ENCODE measurements at regions not wholly inside any gene's neighbourhood (a gene's known extent, or its start where the extent isn't known, plus 50 kb on each side); places are given as distances from the start of the nearest gene placed in this dataset.
"Not testable (repeated sequence)": the region's sequence is repeated elsewhere in the genome, so short reads cannot be mapped to it uniquely, and the experiment has no call there.

GRCh38 chr12:59446116-59446515, 149.7 kb upstream of the SLC16A7 start:
- no peak for TF ChIP-seq CTCF (IDR thresholded peaks at IDR 0.05)
- H3K27ac ChIP-seq: no peak overlapping the region
- no peak overlapping the region for H3K4me3 ChIP-seq
- no peak for DNase-seq (ENCODE audit: low spot score)

- Histone ChIP-seq H3K27ac (no peak overlapping the region), H3K4me3 (no peak overlapping the region)
- no peak for TF ChIP-seq CTCF (IDR thresholded peaks at IDR 0.05)
- no peak for DNase-seq (ENCODE audit: low spot score)
Measured at GRCh38 chr12:59444932-59445331, 150.9 kb upstream of the SLC16A7 start.

DNA sequence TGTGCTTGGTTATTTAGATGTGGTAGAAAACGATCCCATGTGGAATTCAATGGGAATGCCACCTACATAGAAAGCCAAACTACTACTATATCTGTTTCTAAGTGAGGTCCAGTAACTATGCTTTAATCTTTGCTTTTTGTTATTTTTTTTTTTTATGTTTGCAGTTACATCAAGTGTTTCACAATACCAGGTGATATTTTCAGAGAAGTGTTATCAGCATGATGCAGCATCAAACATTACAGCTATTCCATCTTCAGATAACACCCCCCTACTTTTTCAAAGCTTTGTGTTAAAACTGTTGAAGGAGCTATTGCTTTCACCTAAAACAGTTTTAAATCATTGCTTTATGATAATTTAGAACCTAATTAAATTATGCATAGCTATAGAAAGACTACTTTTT, 163.8 kb upstream of the SLC16A7 start:
- DNase-seq (ENCODE audit: low spot score): no peak
- Histone ChIP-seq H3K27ac (no peak overlapping the region), H3K4me3 (no peak overlapping the region)
- TF ChIP-seq CTCF (IDR thresholded peaks at IDR 0.05): no peak

- DNase-seq (ENCODE audit: low spot score): no peak
- H3K27ac ChIP-seq: no peak overlapping the region
- H3K4me3 ChIP-seq: no peak overlapping the region
- TF ChIP-seq CTCF (IDR thresholded peaks at IDR 0.05): no peak
Measured at GRCh38 chr12:59431266-59431665, 164.6 kb upstream of the SLC16A7 start.

- no peak for TF ChIP-seq CTCF (IDR thresholded peaks at IDR 0.05)
- H3K27ac ChIP-seq: no peak overlapping the region
- no peak overlapping the region for H3K4me3 ChIP-seq
- no peak for DNase-seq (ENCODE audit: low spot score)
Measured at GRCh38 chr12:59429766-59430165, 166.1 kb upstream of the SLC16A7 start.

DNA sequence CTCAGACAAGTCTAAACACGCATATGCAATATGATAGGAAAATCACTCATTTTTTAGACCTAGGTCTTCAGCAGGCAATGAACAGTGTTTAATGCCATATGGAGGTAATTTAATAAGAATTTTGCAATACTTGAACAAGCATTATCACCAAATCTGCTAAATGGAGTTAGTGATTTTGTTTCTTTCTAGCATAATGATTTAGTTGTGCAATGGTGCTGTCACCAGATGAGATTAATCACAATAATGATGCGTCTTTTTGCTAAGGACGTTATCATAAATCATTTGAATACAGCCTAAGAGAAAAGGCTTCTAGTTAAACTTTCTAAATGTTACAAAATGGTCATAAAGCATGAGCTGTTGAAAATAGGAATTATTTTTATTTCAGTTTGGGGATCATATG, 170.0 kb upstream of the SLC16A7 start:
- no peak overlapping the region for H3K27ac ChIP-seq
- no peak for TF ChIP-seq CTCF (IDR thresholded peaks at IDR 0.05)
- H3K4me3 ChIP-seq: no peak overlapping the region
- DNase-seq (ENCODE audit: low spot score): no peak

- H3K4me3 ChIP-seq, H3K27ac ChIP-seq: not testable (repeated sequence)
Measured at GRCh38 chr12:59424666-59425065, 171.2 kb upstream of the SLC16A7 start.

GRCh38 chr12:59414051-59414450, 181.8 kb upstream of the SLC16A7 start:
- Histone ChIP-seq H3K27ac (no peak overlapping the region), H3K4me3 (no peak overlapping the region)
- no peak for TF ChIP-seq CTCF (IDR thresholded peaks at IDR 0.05)
- DNase-seq (ENCODE audit: low spot score): no peak

More at GRCh38 chr12:59424666-59425065, 171.2 kb upstream of the SLC16A7 start:
- not testable (repeated sequence) for DNase-seq (ENCODE audit: low spot score)

Data from coronary artery (tissue), 2 donors.